Neural crest cell (in vitro differentiated cells): ENCODE measurements at regions not wholly inside any gene's neighbourhood (a gene's known extent, or its start where the extent isn't known, plus 50 kb on each side); places are given as distances from the start of the nearest gene placed in this dataset.
"Not testable (repeated sequence)": the region's sequence is repeated elsewhere in the genome, so short reads cannot be mapped to it uniquely, and the experiment has no call there.

Experiments used
- DNase-seq: peaks from one replicate; pipeline ENCODE4 v3.0.0; 2021; ENCODE audit warnings: low read depth, mixed read lengths, low spot score
- H3K27ac Mint-ChIP-seq: one replicate; pipeline ENCODE4 v1.8.0; 2021; ENCODE audit warnings: mild to moderate bottlenecking, mixed read lengths; ENCODE audit not compliant: unreplicated experiment
- H3K27me3 Mint-ChIP-seq: 2 replicates; pipeline ENCODE4 v1.8.0; 2021; ENCODE audit warnings: low read depth, mild to moderate bottlenecking, mixed read lengths
- H3K36me3 Mint-ChIP-seq: 2 replicates; pipeline ENCODE4 v1.8.0; 2021; ENCODE audit warnings: low read depth, mild to moderate bottlenecking, mixed read lengths
- H3K4me1 Mint-ChIP-seq: 2 replicates; pipeline ENCODE4 v1.8.0; 2021; ENCODE audit warnings: mixed read lengths
- H3K4me3 Mint-ChIP-seq: one replicate; pipeline ENCODE4 v1.8.0; 2021; ENCODE audit warnings: mild to moderate bottlenecking, mixed read lengths
- H3K9me3 Mint-ChIP-seq: 2 replicates; pipeline ENCODE4 v1.8.0; 2021; ENCODE audit warnings: mixed read lengths
- TF ChIP-seq, protein P1 (sequence below): fragments of 200-600 bp; sonication (generic); conservative IDR thresholded peaks from 2 replicates; pipeline ENCODE4 v1.5.0; 2021; ENCODE audit warnings: antibody characterized with exemption, mild to moderate bottlenecking

DNA sequence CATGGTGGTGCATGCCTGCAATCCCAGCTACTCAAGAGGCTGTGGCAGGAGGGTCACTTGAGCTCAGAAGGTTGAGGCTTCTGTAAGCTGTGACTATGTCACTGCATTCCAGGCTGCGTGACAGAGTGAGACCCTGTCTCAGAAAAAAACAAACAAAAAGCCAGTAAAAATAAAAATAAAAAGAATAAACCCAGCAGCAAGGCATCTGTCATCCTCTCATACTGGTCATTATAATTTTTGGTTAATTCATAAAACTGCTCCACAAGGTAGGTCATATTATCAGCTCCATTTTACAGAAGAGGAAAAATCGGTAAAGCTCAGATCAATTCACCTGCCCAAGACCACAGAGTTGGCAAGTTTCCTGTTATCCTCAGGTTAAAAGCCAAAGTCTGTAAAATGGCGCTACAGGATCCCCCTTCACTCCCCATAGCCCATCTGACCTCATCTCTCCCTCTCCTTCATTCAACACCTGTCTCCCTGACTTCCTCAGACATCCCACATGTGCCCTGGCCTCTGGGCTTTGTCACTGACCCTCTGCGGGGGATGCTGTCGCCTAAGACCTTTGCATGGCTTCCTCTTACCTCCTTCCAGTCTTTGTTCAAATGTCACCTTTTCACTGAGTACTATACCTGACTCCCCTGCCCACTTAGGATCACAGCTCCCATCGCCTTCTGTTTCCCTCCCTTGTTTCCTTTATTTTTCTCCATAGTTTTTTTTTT is 213.2 kb upstream of the ZNF217 start:
- peaks cover 15% of the 10 kb centered on the region for H3K4me1 Mint-ChIP-seq
- no peak overlapping the region for H3K4me3 Mint-ChIP-seq
- H3K36me3 Mint-ChIP-seq: no peaks in the 10 kb centered on the region
- TF ChIP-seq, protein P1, sequence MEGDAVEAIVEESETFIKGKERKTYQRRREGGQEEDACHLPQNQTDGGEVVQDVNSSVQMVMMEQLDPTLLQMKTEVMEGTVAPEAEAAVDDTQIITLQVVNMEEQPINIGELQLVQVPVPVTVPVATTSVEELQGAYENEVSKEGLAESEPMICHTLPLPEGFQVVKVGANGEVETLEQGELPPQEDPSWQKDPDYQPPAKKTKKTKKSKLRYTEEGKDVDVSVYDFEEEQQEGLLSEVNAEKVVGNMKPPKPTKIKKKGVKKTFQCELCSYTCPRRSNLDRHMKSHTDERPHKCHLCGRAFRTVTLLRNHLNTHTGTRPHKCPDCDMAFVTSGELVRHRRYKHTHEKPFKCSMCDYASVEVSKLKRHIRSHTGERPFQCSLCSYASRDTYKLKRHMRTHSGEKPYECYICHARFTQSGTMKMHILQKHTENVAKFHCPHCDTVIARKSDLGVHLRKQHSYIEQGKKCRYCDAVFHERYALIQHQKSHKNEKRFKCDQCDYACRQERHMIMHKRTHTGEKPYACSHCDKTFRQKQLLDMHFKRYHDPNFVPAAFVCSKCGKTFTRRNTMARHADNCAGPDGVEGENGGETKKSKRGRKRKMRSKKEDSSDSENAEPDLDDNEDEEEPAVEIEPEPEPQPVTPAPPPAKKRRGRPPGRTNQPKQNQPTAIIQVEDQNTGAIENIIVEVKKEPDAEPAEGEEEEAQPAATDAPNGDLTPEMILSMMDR: no peak
- no peaks in the 10 kb centered on the region for H3K9me3 Mint-ChIP-seq
- H3K27ac Mint-ChIP-seq: peak overlapping the region; percentile 57
- H3K27me3 Mint-ChIP-seq: no peaks in the 10 kb centered on the region
- no peak for DNase-seq

DNA sequence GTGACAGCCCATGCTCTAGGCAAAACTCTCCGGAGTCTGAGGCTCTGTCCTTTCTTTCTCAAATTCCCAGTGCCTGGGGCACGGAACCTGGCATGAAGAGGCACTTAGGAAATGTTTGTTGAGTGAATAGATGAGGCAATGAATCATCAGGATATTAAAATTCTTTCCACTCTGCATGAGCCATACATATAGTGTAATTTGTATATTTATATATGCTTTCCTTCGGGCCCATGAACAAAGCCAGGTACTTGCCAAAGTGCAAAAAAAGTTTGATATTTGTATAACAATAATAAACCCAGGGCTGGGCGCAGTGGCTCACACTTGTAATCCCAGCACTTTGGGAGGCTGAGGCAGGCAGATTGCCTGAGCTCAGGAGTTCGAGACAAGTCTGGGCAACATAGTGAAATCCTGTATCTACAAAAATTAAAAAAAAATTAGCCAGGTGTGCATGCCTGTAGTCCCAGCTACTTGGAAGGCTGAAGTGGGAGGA is 212.3 kb upstream of the ZNF217 start:
- Mint-ChIP-seq H3K4me3 (no peak overlapping the region), H3K4me1 (peaks cover 15% of the 10 kb centered on the region), H3K36me3 (no peaks in the 10 kb centered on the region), H3K27ac (no peak overlapping the region), H3K27me3 (no peaks in the 10 kb centered on the region), H3K9me3 (no peaks in the 10 kb centered on the region)
- TF ChIP-seq, protein P1: no peak
- DNase-seq: no peak

DNA sequence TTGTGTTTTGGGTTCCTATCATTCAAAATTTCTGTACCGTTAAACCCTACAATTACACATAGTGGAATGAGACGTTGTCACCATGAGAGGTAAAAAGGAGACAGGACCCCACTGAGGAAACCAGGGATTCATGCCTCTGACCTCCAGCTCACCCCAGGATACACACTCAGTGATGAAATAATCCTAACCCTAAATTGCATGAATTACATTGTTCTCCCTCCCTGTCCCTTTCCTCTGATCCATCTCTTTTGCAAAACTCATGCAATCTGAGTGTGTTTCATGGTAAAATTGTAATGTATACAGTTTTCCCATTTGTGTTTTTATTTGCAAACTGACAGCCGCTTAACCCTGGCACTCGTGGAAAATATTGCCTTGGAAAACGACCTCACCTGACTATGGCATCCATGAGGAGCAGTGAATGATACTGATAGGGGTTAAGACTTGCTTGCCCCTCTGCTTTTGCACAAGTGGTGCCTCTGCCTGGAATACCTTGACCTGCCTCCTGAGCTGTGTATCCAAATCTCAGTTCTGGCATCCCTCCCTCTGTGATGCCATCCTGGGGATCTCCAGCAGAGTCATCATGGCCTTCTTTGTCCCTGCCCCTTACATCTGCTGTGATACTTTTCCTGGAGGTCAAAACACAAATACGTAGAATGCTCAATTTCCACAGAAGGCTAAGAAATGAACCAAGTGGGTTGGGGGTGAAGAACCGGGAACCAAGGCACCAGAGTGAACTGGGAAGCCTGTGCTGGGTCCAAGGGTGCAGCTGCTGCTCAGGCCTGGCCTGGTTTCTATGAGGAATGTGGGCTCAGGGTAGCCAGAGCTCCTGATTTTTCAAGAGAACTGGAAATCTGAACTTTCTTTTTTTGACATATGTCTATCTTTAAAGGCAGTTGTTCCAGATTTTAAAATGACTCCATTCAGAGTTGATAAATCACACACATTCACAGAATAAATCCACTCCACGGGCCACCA is 211.6 kb upstream of the ZNF217 start:
- no peaks in the 10 kb centered on the region for H3K9me3 Mint-ChIP-seq
- H3K4me3 Mint-ChIP-seq: no peak overlapping the region
- peaks cover 15% of the 10 kb centered on the region for H3K4me1 Mint-ChIP-seq
- no peak overlapping the region for H3K27ac Mint-ChIP-seq
- TF ChIP-seq, protein P1: no peak
- H3K36me3 Mint-ChIP-seq: no peaks in the 10 kb centered on the region
- DNase-seq: no peak
- H3K27me3 Mint-ChIP-seq: no peaks in the 10 kb centered on the region

DNA sequence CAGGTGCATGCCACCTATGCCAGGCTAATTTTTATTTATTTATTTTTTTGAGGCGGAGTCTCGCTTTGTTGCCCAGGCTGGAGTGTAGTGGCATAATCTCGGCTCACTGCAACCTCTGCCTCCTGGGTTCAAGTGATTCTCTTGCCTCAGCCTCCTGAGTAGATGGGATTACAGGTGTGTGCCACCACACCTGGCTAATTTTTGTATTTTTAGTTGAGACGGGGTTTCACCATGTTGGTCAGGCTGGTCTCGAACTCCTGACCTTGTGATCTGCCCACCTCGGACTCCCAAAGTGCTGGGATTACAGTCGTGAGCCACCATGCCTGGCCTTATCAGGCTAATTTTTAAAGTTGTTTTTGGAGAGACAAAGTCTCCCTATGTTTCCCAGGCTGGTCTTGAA is 210.7 kb upstream of the ZNF217 start:
- H3K27me3 Mint-ChIP-seq, DNase-seq: not testable (repeated sequence)

DNA sequence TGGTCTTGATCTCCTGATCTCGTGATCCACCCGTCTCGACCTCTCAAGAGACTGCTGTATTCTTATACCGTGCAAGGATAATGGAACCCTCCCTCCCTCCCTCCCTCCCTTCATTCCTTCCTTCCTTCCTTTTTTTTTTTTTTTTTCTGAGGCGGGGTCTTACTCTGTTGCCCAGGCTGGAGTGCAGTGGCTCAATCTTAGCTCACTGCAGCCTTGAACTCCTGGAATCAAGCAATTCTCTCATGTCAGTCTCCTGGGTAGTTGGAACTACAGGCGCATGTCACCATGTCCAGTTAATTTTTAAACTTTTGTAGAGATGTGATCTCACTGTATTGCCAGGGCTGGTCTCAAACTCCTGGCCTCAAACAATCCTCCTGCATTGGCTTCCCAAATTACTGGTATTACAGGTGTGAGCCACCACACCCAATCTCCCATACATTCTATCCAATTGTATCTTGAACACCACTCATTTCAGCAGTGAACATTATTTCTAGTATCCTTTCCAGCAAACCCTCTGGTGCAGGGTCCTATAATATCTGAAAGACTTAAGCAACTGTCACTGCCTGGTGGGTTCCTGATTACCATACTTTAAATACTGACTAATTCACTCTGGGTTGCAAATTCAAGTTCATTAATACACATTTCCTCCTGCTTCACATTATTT is 210.0 kb upstream of the ZNF217 start:
- Mint-ChIP-seq H3K4me1 (peaks cover 6% of the 10 kb centered on the region), H3K27me3 (no peaks in the 10 kb centered on the region), H3K27ac (no peak overlapping the region), H3K9me3 (no peaks in the 10 kb centered on the region), H3K36me3 (no peaks in the 10 kb centered on the region), H3K4me3 (no peak overlapping the region)
- TF ChIP-seq, protein P1: no peak
- no peak for DNase-seq

More for the DNA sequence above, 210.7 kb upstream of the ZNF217 start:
- not testable (repeated sequence) for H3K4me3 Mint-ChIP-seq, H3K36me3 Mint-ChIP-seq, H3K27ac Mint-ChIP-seq, H3K4me1 Mint-ChIP-seq, H3K9me3 Mint-ChIP-seq
